ENCODE measurements at regions not wholly inside any gene's neighbourhood (a gene's known extent, or its start where the extent isn't known, plus 50 kb on each side); places are given as distances from the start of the nearest gene placed in this dataset.
A peak's percentile ranks its signal among the peaks of the same experiment; 100 is the strongest.
"Not testable (repeated sequence)": the region's sequence is repeated elsewhere in the genome, so short reads cannot be mapped to it uniquely, and the experiment has no call there.

GRCh38 chr12:131397493-131398181 is 313.3 kb upstream of the SFSWAP start:
- TF ChIP-seq POLR2AphosphoS5 (IDR thresholded peaks at IDR 0.05; ENCODE audit: low read depth, low read length) (no peak), POLR2A (IDR thresholded peaks at IDR 0.05; ENCODE audit: low read depth, low read length) (no peak), SPI1 (IDR thresholded peaks at IDR 0.05; ENCODE audit: low read depth, low read length) (no peak), TAF1 (IDR thresholded peaks at IDR 0.05; ENCODE audit: low read depth, low read length) (no peak), PAX5 (IDR thresholded peaks at IDR 0.05; ENCODE audit: insufficient read depth, low read length, severe bottlenecking) (no peak), POU2F2 (IDR thresholded peaks at IDR 0.05; ENCODE audit: low read depth, low read length) (no peak)
- DNase-seq (ENCODE audit: insufficient read length, low spot score) (no peak), FAIRE-seq (no peak)

GRCh38 chr12:131399000-131399399 is 311.9 kb upstream of the SFSWAP start:
- DNase-seq (ENCODE audit: insufficient read length, low spot score) (no peak), FAIRE-seq (no peak)
- TF ChIP-seq POLR2A (IDR thresholded peaks at IDR 0.05; ENCODE audit: low read depth, low read length) (no peak), PAX5 (IDR thresholded peaks at IDR 0.05; ENCODE audit: insufficient read depth, low read length, severe bottlenecking) (no peak), SPI1 (IDR thresholded peaks at IDR 0.05; ENCODE audit: low read depth, low read length) (no peak), POLR2AphosphoS5 (IDR thresholded peaks at IDR 0.05; ENCODE audit: low read depth, low read length) (no peak), TAF1 (IDR thresholded peaks at IDR 0.05; ENCODE audit: low read depth, low read length) (no peak), POU2F2 (IDR thresholded peaks at IDR 0.05; ENCODE audit: low read depth, low read length) (no peak)

- not testable (repeated sequence) for DNase-seq (ENCODE audit: insufficient read length, low spot score); FAIRE-seq
Measured at GRCh38 chr12:131400668-131401294, 310.1 kb upstream of the SFSWAP start.

GRCh38 chr12:131401907-131402633 is 308.8 kb upstream of the SFSWAP start:
- not testable (repeated sequence) for DNase-seq (ENCODE audit: insufficient read length, low spot score)
- peak; percentile 56 for FAIRE-seq

- TF ChIP-seq PAX5 (IDR thresholded peaks at IDR 0.05; ENCODE audit: insufficient read depth, low read length, severe bottlenecking) (no peak), POU2F2 (IDR thresholded peaks at IDR 0.05; ENCODE audit: low read depth, low read length) (no peak), POLR2AphosphoS5 (IDR thresholded peaks at IDR 0.05; ENCODE audit: low read depth, low read length) (no peak), TAF1 (IDR thresholded peaks at IDR 0.05; ENCODE audit: low read depth, low read length) (no peak), SPI1 (IDR thresholded peaks at IDR 0.05; ENCODE audit: low read depth, low read length) (no peak), POLR2A (IDR thresholded peaks at IDR 0.05; ENCODE audit: low read depth, low read length) (no peak)
- FAIRE-seq (no peak), DNase-seq (ENCODE audit: insufficient read length, low spot score) (no peak)
Measured at GRCh38 chr12:131402781-131403396, 308.0 kb upstream of the SFSWAP start.

GRCh38 chr12:131403676-131404075 is 307.2 kb upstream of the SFSWAP start:
- TF ChIP-seq TAF1 (IDR thresholded peaks at IDR 0.05; ENCODE audit: low read depth, low read length) (no peak), POU2F2 (IDR thresholded peaks at IDR 0.05; ENCODE audit: low read depth, low read length) (no peak), PAX5 (IDR thresholded peaks at IDR 0.05; ENCODE audit: insufficient read depth, low read length, severe bottlenecking) (no peak), POLR2A (IDR thresholded peaks at IDR 0.05; ENCODE audit: low read depth, low read length) (no peak), SPI1 (IDR thresholded peaks at IDR 0.05; ENCODE audit: low read depth, low read length) (no peak), POLR2AphosphoS5 (IDR thresholded peaks at IDR 0.05; ENCODE audit: low read depth, low read length) (no peak)
- no peak for FAIRE-seq

GRCh38 chr12:131404705-131405104 is 306.2 kb upstream of the SFSWAP start:
- no peak for FAIRE-seq
- TF ChIP-seq POU2F2 (IDR thresholded peaks at IDR 0.05; ENCODE audit: low read depth, low read length) (no peak), TAF1 (IDR thresholded peaks at IDR 0.05; ENCODE audit: low read depth, low read length) (no peak), POLR2A (IDR thresholded peaks at IDR 0.05; ENCODE audit: low read depth, low read length) (no peak), POLR2AphosphoS5 (IDR thresholded peaks at IDR 0.05; ENCODE audit: low read depth, low read length) (no peak), SPI1 (IDR thresholded peaks at IDR 0.05; ENCODE audit: low read depth, low read length) (no peak)
- DNase-seq (ENCODE audit: insufficient read length, low spot score): no peak

More at GRCh38 chr12:131403676-131404075, 307.2 kb upstream of the SFSWAP start:
- no peak for DNase-seq (ENCODE audit: insufficient read length, low spot score)

- TF ChIP-seq POLR2A (IDR thresholded peaks at IDR 0.05; ENCODE audit: low read depth, low read length): no peak
- no peak for TF ChIP-seq PAX5 (IDR thresholded peaks at IDR 0.05; ENCODE audit: insufficient read depth, low read length, severe bottlenecking)
- DNase-seq (ENCODE audit: insufficient read length, low spot score) (no peak), FAIRE-seq (no peak)
Measured at GRCh38 chr12:131407221-131408035, 303.5 kb upstream of the SFSWAP start.

- FAIRE-seq (no peak), DNase-seq (ENCODE audit: insufficient read length, low spot score) (no peak)
- TF ChIP-seq PAX5 (IDR thresholded peaks at IDR 0.05; ENCODE audit: insufficient read depth, low read length, severe bottlenecking) (no peak), POU2F2 (IDR thresholded peaks at IDR 0.05; ENCODE audit: low read depth, low read length) (no peak), POLR2AphosphoS5 (IDR thresholded peaks at IDR 0.05; ENCODE audit: low read depth, low read length) (no peak), TAF1 (IDR thresholded peaks at IDR 0.05; ENCODE audit: low read depth, low read length) (no peak), POLR2A (IDR thresholded peaks at IDR 0.05; ENCODE audit: low read depth, low read length) (no peak), SPI1 (IDR thresholded peaks at IDR 0.05; ENCODE audit: low read depth, low read length) (no peak)
Measured at GRCh38 chr12:131408036-131408365, 302.9 kb upstream of the SFSWAP start.

All from GM12891 (cell line).